ENCODE measurements at regions not wholly inside any gene's neighbourhood (a gene's known extent, or its start where the extent isn't known, plus 50 kb on each side); places are given as distances from the start of the nearest gene placed in this dataset.
"Not testable (repeated sequence)": the region's sequence is repeated elsewhere in the genome, so short reads cannot be mapped to it uniquely, and the experiment has no call there.

- H3K9ac ChIP-seq (ENCODE audit: low read length); H4K20me1 ChIP-seq (ENCODE audit: insufficient read depth, low read length); H3K27ac ChIP-seq (ENCODE audit: low read depth, low read length, poor library complexity, severe bottlenecking); H3K4me1 ChIP-seq (ENCODE audit: insufficient read depth, low read length, severe bottlenecking); H3K79me2 ChIP-seq (ENCODE audit: insufficient read depth, low read length); H3K27me3 ChIP-seq (ENCODE audit: insufficient read depth, low read length); H3F3A ChIP-seq (ENCODE audit: insufficient read depth, low read length); H3K36me3 ChIP-seq (ENCODE audit: insufficient read depth, low read length); H3K9me2 ChIP-seq (ENCODE audit: low read depth, low read length); H3K9me3 ChIP-seq (ENCODE audit: low read length); H3K4me2 ChIP-seq (ENCODE audit: low read length); H2AFZ ChIP-seq (ENCODE audit: low read length); H3K4me3 ChIP-seq (ENCODE audit: low read depth, low read length, poor library complexity, severe bottlenecking): not testable (repeated sequence)
Measured at GRCh38 chr6:21282360-21282759, 311.2 kb upstream of the SOX4 start.

- H3K79me2 ChIP-seq (ENCODE audit: insufficient read depth, low read length) = no peaks in the 10 kb centered on the region
- H3K36me3 ChIP-seq (ENCODE audit: insufficient read depth, low read length) = no peaks in the 10 kb centered on the region
- no peaks in the 10 kb centered on the region for H3F3A ChIP-seq (ENCODE audit: insufficient read depth, low read length)
- H3K9me3 ChIP-seq (ENCODE audit: low read length) = no peaks in the 10 kb centered on the region
- no peaks in the 10 kb centered on the region for H3K27me3 ChIP-seq (ENCODE audit: insufficient read depth, low read length)
- no peaks in the 10 kb centered on the region for H3K4me1 ChIP-seq (ENCODE audit: insufficient read depth, low read length, severe bottlenecking)
- TF ChIP-seq EZH2 (IDR thresholded peaks at IDR 0.05; ENCODE audit: borderline replicate concordance, low read length) (no peak), CTCF (IDR thresholded peaks at IDR 0.05; ENCODE audit: low read length) (no peak)
- H2AFZ ChIP-seq (ENCODE audit: low read length) = no peak overlapping the region
- no peak overlapping the region for H3K9ac ChIP-seq (ENCODE audit: low read length)
- H4K20me1 ChIP-seq (ENCODE audit: insufficient read depth, low read length) = no peaks in the 10 kb centered on the region
- H3K27ac ChIP-seq (ENCODE audit: low read depth, low read length, poor library complexity, severe bottlenecking) = no peak overlapping the region
- no peak overlapping the region for H3K4me2 ChIP-seq (ENCODE audit: low read length)
- H3K4me3 ChIP-seq (ENCODE audit: low read depth, low read length, poor library complexity, severe bottlenecking) = no peak overlapping the region
- no peaks in the 10 kb centered on the region for H3K9me2 ChIP-seq (ENCODE audit: low read depth, low read length)
Measured at GRCh38 chr6:21284166-21284565, 309.4 kb upstream of the SOX4 start.

- Histone ChIP-seq H2AFZ (ENCODE audit: low read length) (no peak overlapping the region), H3K4me2 (ENCODE audit: low read length) (no peak overlapping the region), H3K27me3 (ENCODE audit: insufficient read depth, low read length) (no peaks in the 10 kb centered on the region), H3K9me3 (ENCODE audit: low read length) (no peaks in the 10 kb centered on the region), H3K27ac (ENCODE audit: low read depth, low read length, poor library complexity, severe bottlenecking) (no peak overlapping the region), H3K36me3 (ENCODE audit: insufficient read depth, low read length) (no peaks in the 10 kb centered on the region), H3K9ac (ENCODE audit: low read length) (no peak overlapping the region), H4K20me1 (ENCODE audit: insufficient read depth, low read length) (no peaks in the 10 kb centered on the region), H3K4me1 (ENCODE audit: insufficient read depth, low read length, severe bottlenecking) (no peaks in the 10 kb centered on the region), H3K79me2 (ENCODE audit: insufficient read depth, low read length) (no peaks in the 10 kb centered on the region), H3K4me3 (ENCODE audit: low read depth, low read length, poor library complexity, severe bottlenecking) (no peak overlapping the region), H3K9me2 (ENCODE audit: low read depth, low read length) (no peaks in the 10 kb centered on the region), H3F3A (ENCODE audit: insufficient read depth, low read length) (no peaks in the 10 kb centered on the region)
- TF ChIP-seq EZH2 (IDR thresholded peaks at IDR 0.05; ENCODE audit: borderline replicate concordance, low read length) = no peak
- TF ChIP-seq CTCF (IDR thresholded peaks at IDR 0.05; ENCODE audit: low read length) = no peak
Measured at GRCh38 chr6:21284706-21285105, 308.8 kb upstream of the SOX4 start.

- Histone ChIP-seq H3K9me3 (ENCODE audit: low read length) (no peaks in the 10 kb centered on the region), H3F3A (ENCODE audit: insufficient read depth, low read length) (no peaks in the 10 kb centered on the region), H2AFZ (ENCODE audit: low read length) (no peak overlapping the region), H3K4me1 (ENCODE audit: insufficient read depth, low read length, severe bottlenecking) (no peaks in the 10 kb centered on the region), H3K4me2 (ENCODE audit: low read length) (no peak overlapping the region), H3K9me2 (ENCODE audit: low read depth, low read length) (no peaks in the 10 kb centered on the region), H3K79me2 (ENCODE audit: insufficient read depth, low read length) (no peaks in the 10 kb centered on the region), H3K9ac (ENCODE audit: low read length) (no peak overlapping the region), H3K4me3 (ENCODE audit: low read depth, low read length, poor library complexity, severe bottlenecking) (no peak overlapping the region), H3K27ac (ENCODE audit: low read depth, low read length, poor library complexity, severe bottlenecking) (no peak overlapping the region), H3K27me3 (ENCODE audit: insufficient read depth, low read length) (no peaks in the 10 kb centered on the region), H3K36me3 (ENCODE audit: insufficient read depth, low read length) (no peaks in the 10 kb centered on the region), H4K20me1 (ENCODE audit: insufficient read depth, low read length) (no peaks in the 10 kb centered on the region)
- TF ChIP-seq EZH2 (IDR thresholded peaks at IDR 0.05; ENCODE audit: borderline replicate concordance, low read length) = no peak
- no peak for TF ChIP-seq CTCF (IDR thresholded peaks at IDR 0.05; ENCODE audit: low read length)
Measured at GRCh38 chr6:21294144-21294543, 299.4 kb upstream of the SOX4 start.

All from OCI-LY1 (cell line).